ENCODE measurements at regions not wholly inside any gene's neighbourhood (a gene's known extent, or its start where the extent isn't known, plus 50 kb on each side); places are given as distances from the start of the nearest gene placed in this dataset.

DNA sequence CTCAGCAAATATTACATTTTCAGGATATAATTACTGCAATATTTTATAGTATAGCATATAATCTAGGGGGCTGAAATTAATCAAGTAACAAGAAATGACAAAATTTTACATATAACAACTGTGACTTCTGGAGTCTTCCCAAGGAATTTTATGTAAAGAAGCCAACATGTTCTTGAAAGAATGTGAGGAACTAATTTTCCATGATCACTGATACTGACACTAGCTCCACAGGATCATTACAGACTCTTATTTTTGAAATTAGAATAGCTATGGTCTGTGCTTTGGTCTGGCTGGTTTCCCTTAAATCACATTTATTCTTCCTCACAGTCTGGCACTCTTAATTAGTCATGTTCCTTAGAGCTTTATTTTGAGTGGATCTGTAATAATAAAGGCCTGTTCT is 267.7 kb upstream of the SEMA3A start:
- DNase-seq: no peak

DNA sequence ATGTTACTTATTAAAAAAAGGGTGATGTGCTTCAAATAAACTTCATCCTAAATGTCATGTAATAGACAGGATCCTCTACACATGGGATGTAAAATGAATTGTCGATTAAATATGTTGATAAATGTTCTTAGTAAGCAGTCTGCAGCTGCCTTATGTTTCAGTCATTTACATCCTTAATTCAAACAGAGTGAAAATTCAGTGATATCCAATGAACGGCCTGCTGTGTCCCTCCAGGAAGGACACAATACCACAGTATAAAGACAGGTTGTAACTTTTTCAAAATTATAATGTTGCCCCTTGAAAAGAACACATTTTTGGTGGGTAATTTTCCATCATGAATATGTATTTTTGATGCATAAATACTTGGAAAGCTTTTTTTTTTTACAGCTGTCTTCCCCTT is 266.5 kb upstream of the SEMA3A start:
- peaks cover under 1% of the 10 kb centered on the region; the same call in 1 of the 2 replicates for H3K4me1 ChIP-seq (ENCODE audit: insufficient read depth)
- no peaks in the 10 kb centered on the region for H3K79me2 ChIP-seq (ENCODE audit: insufficient read depth)
- H3K4me3 ChIP-seq: no peak overlapping the region
- no peak overlapping the region for H3K27ac ChIP-seq
- in situ Hi-C loops (cut with MboI): loop anchor here (25.0 kb wide), 1 partner anchor 499 kb away; no protein-coding TSS in a partner anchor
- no peak for TF ChIP-seq EZH2phosphoT487 (IDR thresholded peaks at IDR 0.05; ENCODE audit: insufficient read depth, low read depth)
- no peak for TF ChIP-seq EZH2 (IDR thresholded peaks at IDR 0.05; ENCODE audit: insufficient read depth, poor library complexity, severe bottlenecking)
- no peak overlapping the region for H3K4me2 ChIP-seq (ENCODE audit: unreplicated experiment)
- no peaks in the 10 kb centered on the region for H3K9me3 ChIP-seq (ENCODE audit: low read depth)
- 82 to 88% methylated on average over 2 of the region's 2 CpGs for WGBS, 2 experiments (ENCODE audit: low coverage in 1 of 2, low lambda C conversion rate in 2 of 2, missing lambda C conversion rate in 2 of 2)
- no peaks in the 10 kb centered on the region for H3F3A ChIP-seq (ENCODE audit: insufficient read depth)
- no peaks in the 10 kb centered on the region for H4K20me1 ChIP-seq (ENCODE audit: insufficient read depth)
- H3K9ac ChIP-seq: no peak overlapping the region
- H3K36me3 ChIP-seq (ENCODE audit: low read depth): no peaks in the 10 kb centered on the region
- no peak overlapping the region for H2AFZ ChIP-seq
- DNase-seq: no peak
- no peaks in the 10 kb centered on the region for H3K27me3 ChIP-seq (replicated peaks; ENCODE audit: insufficient read depth)
- H3K9me2 ChIP-seq (ENCODE audit: insufficient read depth): no peaks in the 10 kb centered on the region

More for the DNA sequence above, 267.7 kb upstream of the SEMA3A start:
- Histone ChIP-seq H3K4me1 (ENCODE audit: insufficient read depth) (no peaks in the 10 kb centered on the region), H3K27me3 (replicated peaks; ENCODE audit: insufficient read depth) (no peaks in the 10 kb centered on the region), H3K9me2 (ENCODE audit: insufficient read depth) (no peaks in the 10 kb centered on the region), H3K9ac (no peak overlapping the region), H4K20me1 (ENCODE audit: insufficient read depth) (no peaks in the 10 kb centered on the region), H3F3A (ENCODE audit: insufficient read depth) (no peaks in the 10 kb centered on the region), H3K4me3 (no peak overlapping the region), H3K36me3 (ENCODE audit: low read depth) (no peaks in the 10 kb centered on the region), H3K79me2 (ENCODE audit: insufficient read depth) (no peaks in the 10 kb centered on the region), H2AFZ (no peak overlapping the region), H3K27ac (no peak overlapping the region), H3K4me2 (ENCODE audit: unreplicated experiment) (no peak overlapping the region), H3K9me3 (ENCODE audit: low read depth) (no peaks in the 10 kb centered on the region)
- TF ChIP-seq EZH2 (IDR thresholded peaks at IDR 0.05; ENCODE audit: insufficient read depth, poor library complexity, severe bottlenecking) (no peak), EZH2phosphoT487 (IDR thresholded peaks at IDR 0.05; ENCODE audit: insufficient read depth, low read depth) (no peak)
- in situ Hi-C loops (cut with MboI): loop anchor here (25.0 kb wide), 1 partner anchor 500 kb away; no protein-coding TSS in a partner anchor

DNA sequence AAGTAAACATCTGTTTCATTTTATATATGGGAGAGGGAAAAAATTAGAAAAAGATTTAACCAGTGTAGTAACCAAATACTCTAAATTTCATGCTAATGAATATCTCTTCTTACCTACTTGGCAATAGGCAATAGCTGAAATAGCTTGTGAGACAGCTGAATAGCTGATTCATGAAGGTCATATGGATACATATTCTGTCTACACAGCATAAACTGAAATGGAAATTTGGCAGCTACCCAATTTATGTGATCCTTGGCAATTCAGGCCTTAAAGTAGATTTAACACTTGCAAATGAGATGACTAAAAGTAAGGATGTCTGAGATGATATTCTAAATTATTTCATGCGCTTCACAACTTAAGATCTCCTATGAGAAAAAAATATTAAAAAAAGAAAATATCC is 261.2 kb upstream of the SEMA3A start:
- Histone ChIP-seq H3K4me3 (no peak overlapping the region), H3F3A (ENCODE audit: insufficient read depth) (no peaks in the 10 kb centered on the region), H3K9me2 (ENCODE audit: insufficient read depth) (no peaks in the 10 kb centered on the region), H3K9ac (no peak overlapping the region), H3K4me1 (ENCODE audit: insufficient read depth) (peaks cover 12% of the 10 kb centered on the region), H2AFZ (peak overlapping the region; percentile 32; the same call in 1 of the 2 replicates), H3K79me2 (ENCODE audit: insufficient read depth) (no peaks in the 10 kb centered on the region), H3K27me3 (replicated peaks; ENCODE audit: insufficient read depth) (no peaks in the 10 kb centered on the region), H3K27ac (no peak overlapping the region), H3K4me2 (ENCODE audit: unreplicated experiment) (no peak overlapping the region), H3K9me3 (ENCODE audit: low read depth) (no peaks in the 10 kb centered on the region), H4K20me1 (ENCODE audit: insufficient read depth) (no peaks in the 10 kb centered on the region), H3K36me3 (ENCODE audit: low read depth) (no peaks in the 10 kb centered on the region)
- TF ChIP-seq EZH2phosphoT487 (IDR thresholded peaks at IDR 0.05; ENCODE audit: insufficient read depth, low read depth): no peak
- DNase-seq: peak; percentile 31
- in situ Hi-C loops (cut with MboI): loop anchor here (25.0 kb wide), 1 partner anchor 493 kb away; no protein-coding TSS in a partner anchor
- WGBS, 2 experiments (ENCODE audit: low coverage in 1 of 2, low lambda C conversion rate in 2 of 2, missing lambda C conversion rate in 2 of 2): 93 to 100% methylated on average over 1 of the region's 1 CpG

DNA sequence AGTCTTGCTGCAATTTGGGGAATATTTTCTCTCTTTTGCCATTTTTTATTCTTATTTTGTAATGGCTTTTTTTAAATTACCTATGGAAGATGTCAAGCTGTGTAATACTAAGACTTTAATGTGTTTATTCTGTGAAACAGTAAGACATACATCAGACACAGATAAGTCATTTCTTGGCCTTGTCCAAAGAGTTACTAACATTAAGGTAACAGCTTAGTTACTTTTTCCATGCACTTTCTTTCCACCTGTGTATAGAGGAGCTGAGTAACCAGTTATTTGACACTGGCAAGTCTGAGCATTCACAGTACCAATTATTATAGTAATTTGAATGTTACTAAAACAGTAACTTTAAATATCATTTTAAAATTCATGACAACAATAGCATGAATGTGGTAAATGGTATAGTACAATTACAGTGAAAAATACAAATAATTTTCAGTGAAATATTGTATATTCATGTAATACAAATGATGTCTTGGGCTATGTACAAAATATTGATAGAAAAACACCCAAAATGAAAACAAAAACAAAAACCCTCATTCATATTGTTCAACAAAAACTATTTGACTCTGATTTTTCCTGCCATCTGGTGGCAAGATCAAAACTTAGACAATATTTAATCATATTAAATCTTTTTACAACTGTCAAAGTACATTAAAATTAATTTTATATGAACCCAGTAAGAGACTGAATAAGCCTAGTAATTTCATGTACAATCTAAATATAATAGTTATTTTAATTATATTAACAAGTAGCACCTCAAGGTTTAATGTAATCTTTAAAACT is 259.8 kb upstream of the SEMA3A start:
- in situ Hi-C loops (cut with MboI): loop anchor here (25.0 kb wide), 1 partner anchor 492 kb away; no protein-coding TSS in a partner anchor
- Histone ChIP-seq H3K36me3 (ENCODE audit: low read depth) (no peaks in the 10 kb centered on the region), H2AFZ (0 out of 2 replicates have a peak overlapping the region, but pooled peaks have one; percentile 30), H3K79me2 (ENCODE audit: insufficient read depth) (no peaks in the 10 kb centered on the region), H3K9me3 (ENCODE audit: low read depth) (no peaks in the 10 kb centered on the region), H3K9me2 (ENCODE audit: insufficient read depth) (no peaks in the 10 kb centered on the region), H4K20me1 (ENCODE audit: insufficient read depth) (no peaks in the 10 kb centered on the region), H3F3A (ENCODE audit: insufficient read depth) (no peaks in the 10 kb centered on the region), H3K4me1 (ENCODE audit: insufficient read depth) (peaks cover 12% of the 10 kb centered on the region), H3K4me3 (no peak overlapping the region), H3K27me3 (replicated peaks; ENCODE audit: insufficient read depth) (no peaks in the 10 kb centered on the region), H3K4me2 (ENCODE audit: unreplicated experiment) (no peak overlapping the region), H3K9ac (no peak overlapping the region), H3K27ac (no peak overlapping the region)
- DNase-seq: peak; percentile 29
- no peak for TF ChIP-seq EZH2 (IDR thresholded peaks at IDR 0.05; ENCODE audit: insufficient read depth, poor library complexity, severe bottlenecking)
- no peak for TF ChIP-seq EZH2phosphoT487 (IDR thresholded peaks at IDR 0.05; ENCODE audit: insufficient read depth, low read depth)

All from GM23248 (cell line).